HG03139 (cell line): ENCODE measurements at regions not wholly inside any gene's neighbourhood (a gene's known extent, or its start where the extent isn't known, plus 50 kb on each side); places are given as distances from the start of the nearest gene placed in this dataset.
"Not testable (repeated sequence)": the region's sequence is repeated elsewhere in the genome, so short reads cannot be mapped to it uniquely, and the experiment has no call there.

Experiments
- ATAC-seq: cut with Tn5 transposase; IDR thresholded peaks from one replicate; pipeline ENCODE4 v1.9.1; 2021; ENCODE audit not compliant: unreplicated experiment

- no peak for ATAC-seq
Observed at GRCh38 chr7:32765185-32765584, 126.4 kb downstream of the KBTBD2 start.

GRCh38 chr7:32762925-32763293 is 128.7 kb downstream of the KBTBD2 start:
- no peak for ATAC-seq

- not testable (repeated sequence) for ATAC-seq
Observed at GRCh38 chr7:32762206-32762924, 129.2 kb downstream of the KBTBD2 start.

- no peak for ATAC-seq
Observed at GRCh38 chr7:32761451-32762205, 129.9 kb downstream of the KBTBD2 start.

GRCh38 chr7:32760755-32761154 is 130.8 kb downstream of the KBTBD2 start:
- not testable (repeated sequence) for ATAC-seq

- not testable (repeated sequence) for ATAC-seq
Observed at GRCh38 chr7:32759859-32760258, 131.7 kb downstream of the KBTBD2 start.

- not testable (repeated sequence) for ATAC-seq
Observed at GRCh38 chr7:32753872-32754271, 137.7 kb downstream of the KBTBD2 start.

GRCh38 chr7:32748337-32748736 is 143.2 kb downstream of the KBTBD2 start:
- not testable (repeated sequence) for ATAC-seq

GRCh38 chr7:32747443-32748148 is 144.0 kb downstream of the KBTBD2 start:
- ATAC-seq, result not testable (repeated sequence)

GRCh38 chr7:32741853-32742476 is 149.6 kb downstream of the KBTBD2 start:
- ATAC-seq, result not testable (repeated sequence)

GRCh38 chr7:32739749-32740148 is 151.8 kb downstream of the KBTBD2 start:
- not testable (repeated sequence) for ATAC-seq

GRCh38 chr7:32738390-32738789 is 153.2 kb downstream of the KBTBD2 start:
- not testable (repeated sequence) for ATAC-seq

- not testable (repeated sequence) for ATAC-seq
Observed at GRCh38 chr7:32732767-32733166, 158.8 kb downstream of the KBTBD2 start.

- ATAC-seq, result not testable (repeated sequence)
Observed at GRCh38 chr7:32729335-32729675, 162.3 kb downstream of the KBTBD2 start.

GRCh38 chr7:32728412-32729334 is 162.9 kb downstream of the KBTBD2 start:
- ATAC-seq, result peak; percentile 65

GRCh38 chr7:32727483-32728411 is 163.8 kb downstream of the KBTBD2 start:
- ATAC-seq, result peak; percentile 38

GRCh38 chr7:32722837-32723236 is 168.7 kb downstream of the KBTBD2 start:
- ATAC-seq, result not testable (repeated sequence)

- no peak for ATAC-seq
Observed at GRCh38 chr7:32694182-32694581, 197.4 kb downstream of the KBTBD2 start.
